Epithelial cell of proximal tubule (primary cell): ENCODE measurements at regions not wholly inside any gene's neighbourhood (a gene's known extent, or its start where the extent isn't known, plus 50 kb on each side); places are given as distances from the start of the nearest gene placed in this dataset.

Experiments
- DNase-seq: peaks from one replicate; pipeline ENCODE4 v3.0.0-alpha.2; 2011; ENCODE audit warnings: low read depth
- H3K4me3 ChIP-seq: 2 replicates; pipeline ENCODE4 v1.5.1; 2011; ENCODE audit warnings: low read depth, mild to moderate bottlenecking, low read length
- TF ChIP-seq, protein P1 (sequence below): conservative IDR thresholded peaks from 2 replicates; pipeline ENCODE4 v1.5.1; 2012; ENCODE audit warnings: low read depth, mild to moderate bottlenecking, low read length

DNA sequence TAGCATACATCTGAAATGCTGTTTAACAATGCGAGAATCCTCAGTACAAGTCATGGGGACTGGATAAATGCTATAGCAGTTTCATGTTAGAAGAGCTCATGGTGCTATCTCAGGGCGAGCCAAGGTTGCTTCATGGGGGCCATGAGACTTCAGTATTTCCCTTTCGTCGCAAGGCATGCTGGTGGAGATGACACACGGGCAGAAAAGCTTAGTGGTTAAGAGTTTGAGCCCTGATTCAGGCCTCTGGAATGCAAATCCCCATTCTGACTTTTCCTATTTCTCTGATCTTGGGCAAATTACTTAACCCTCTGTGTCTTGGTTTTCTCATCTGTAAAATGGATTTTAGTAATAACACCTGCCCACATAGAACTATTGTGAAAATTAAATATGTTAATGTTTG, 57.4 kb upstream of the EPHA4 start:
- TF ChIP-seq, protein P1, sequence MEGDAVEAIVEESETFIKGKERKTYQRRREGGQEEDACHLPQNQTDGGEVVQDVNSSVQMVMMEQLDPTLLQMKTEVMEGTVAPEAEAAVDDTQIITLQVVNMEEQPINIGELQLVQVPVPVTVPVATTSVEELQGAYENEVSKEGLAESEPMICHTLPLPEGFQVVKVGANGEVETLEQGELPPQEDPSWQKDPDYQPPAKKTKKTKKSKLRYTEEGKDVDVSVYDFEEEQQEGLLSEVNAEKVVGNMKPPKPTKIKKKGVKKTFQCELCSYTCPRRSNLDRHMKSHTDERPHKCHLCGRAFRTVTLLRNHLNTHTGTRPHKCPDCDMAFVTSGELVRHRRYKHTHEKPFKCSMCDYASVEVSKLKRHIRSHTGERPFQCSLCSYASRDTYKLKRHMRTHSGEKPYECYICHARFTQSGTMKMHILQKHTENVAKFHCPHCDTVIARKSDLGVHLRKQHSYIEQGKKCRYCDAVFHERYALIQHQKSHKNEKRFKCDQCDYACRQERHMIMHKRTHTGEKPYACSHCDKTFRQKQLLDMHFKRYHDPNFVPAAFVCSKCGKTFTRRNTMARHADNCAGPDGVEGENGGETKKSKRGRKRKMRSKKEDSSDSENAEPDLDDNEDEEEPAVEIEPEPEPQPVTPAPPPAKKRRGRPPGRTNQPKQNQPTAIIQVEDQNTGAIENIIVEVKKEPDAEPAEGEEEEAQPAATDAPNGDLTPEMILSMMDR: no peak
- DNase-seq: peak; percentile 69
- no peak overlapping the region for H3K4me3 ChIP-seq

DNA sequence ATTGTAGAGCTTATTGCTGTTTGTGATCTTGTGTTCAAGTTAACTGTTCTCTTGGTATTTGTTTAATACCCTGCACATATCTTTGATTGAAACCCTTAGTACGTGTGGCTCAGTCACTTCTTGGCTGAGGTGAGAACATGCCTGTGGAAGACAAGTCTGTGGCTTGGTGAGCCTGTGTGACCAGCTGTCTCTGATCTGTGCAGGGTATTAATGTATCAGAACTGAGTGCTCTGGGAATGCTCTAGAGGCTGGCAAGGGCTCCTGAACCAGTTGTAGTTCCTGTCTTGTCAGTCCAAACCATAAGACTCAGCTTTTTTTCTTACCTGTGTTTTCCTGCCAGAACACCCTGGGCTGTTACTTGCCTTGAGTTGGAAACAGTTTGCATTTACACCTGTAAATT, 52.4 kb upstream of the EPHA4 start:
- TF ChIP-seq, protein P1: no peak
- DNase-seq: no peak
- H3K4me3 ChIP-seq: no peak overlapping the region
